Parathyroid adenoma (tissue), 2 donors: ENCODE measurements at regions not wholly inside any gene's neighbourhood (a gene's known extent, or its start where the extent isn't known, plus 50 kb on each side); places are given as distances from the start of the nearest gene placed in this dataset.

Experiments
- H2AFZ ChIP-seq: fragments of 300-600 bp; sonication (generic); one replicate; pipeline ENCODE4 v1.7.0; 2017; ENCODE audit warnings: antibody characterized with exemption, mild to moderate bottlenecking
- H3K27ac ChIP-seq: fragments of 300-600 bp; sonication (generic); one replicate; pipeline ENCODE4 v1.7.0; 2017
- H3K27me3 ChIP-seq: fragments of 300-600 bp; sonication (generic); one replicate; pipeline ENCODE4 v1.7.0; 2017; ENCODE audit warnings: low read length; ENCODE audit not compliant: control insufficient read depth, insufficient read depth
- H3K36me3 ChIP-seq: fragments of 300-600 bp; sonication (generic); one replicate; pipeline ENCODE4 v1.7.0; 2017; ENCODE audit warnings: low read length; ENCODE audit not compliant: control insufficient read depth, insufficient read depth
- H3K4me1 ChIP-seq: fragments of 300-600 bp; sonication (generic); one replicate; pipeline ENCODE4 v1.7.0; 2017; ENCODE audit warnings: control low read depth
- H3K4me2 ChIP-seq: fragments of 300-600 bp; sonication (generic); one replicate; pipeline ENCODE4 v1.7.0; 2017; ENCODE audit warnings: low read length
- H3K4me3 ChIP-seq: fragments of 300-600 bp; sonication (generic); one replicate; pipeline ENCODE4 v1.7.0; 2017; ENCODE audit warnings: low read depth, low read length
- H3K79me2 ChIP-seq: fragments of 300-600 bp; sonication (generic); one replicate; pipeline ENCODE4 v1.7.0; 2017; ENCODE audit warnings: control low read depth
- H3K9ac ChIP-seq: fragments of 300-600 bp; sonication (generic); one replicate; pipeline ENCODE4 v1.7.0; 2017; ENCODE audit warnings: mild to moderate bottlenecking
- H3K9me3 ChIP-seq: fragments of 300-600 bp; sonication (generic); one replicate; pipeline ENCODE4 v1.7.0; 2017; ENCODE audit warnings: low read length; ENCODE audit not compliant: control insufficient read depth
- CTCF ChIP-seq: fragments of 300-600 bp; sonication (generic); IDR thresholded peaks from one replicate; pipeline ENCODE4 v1.7.0; 2017; ENCODE audit warnings: antibody characterized with exemption, mild to moderate bottlenecking
- donor health status: primary hyperparathyroidism.

- TF ChIP-seq CTCF, result no peak
- H3K36me3 ChIP-seq, result no peaks in the 10 kb centered on the region
- H3K27me3 ChIP-seq, result no peaks in the 10 kb centered on the region
- no peak overlapping the region for H3K4me2 ChIP-seq
- no peaks in the 10 kb centered on the region for H3K79me2 ChIP-seq
- no peak overlapping the region for H2AFZ ChIP-seq
- H3K9me3 ChIP-seq, result no peaks in the 10 kb centered on the region
- H3K27ac ChIP-seq, result no peak overlapping the region
- H3K9ac ChIP-seq, result no peak overlapping the region
- no peak overlapping the region for H3K4me3 ChIP-seq
- no peaks in the 10 kb centered on the region for H3K4me1 ChIP-seq
Measured at GRCh38 chr18:77360315-77361190, 110.9 kb downstream of the GALR1 start.

DNA sequence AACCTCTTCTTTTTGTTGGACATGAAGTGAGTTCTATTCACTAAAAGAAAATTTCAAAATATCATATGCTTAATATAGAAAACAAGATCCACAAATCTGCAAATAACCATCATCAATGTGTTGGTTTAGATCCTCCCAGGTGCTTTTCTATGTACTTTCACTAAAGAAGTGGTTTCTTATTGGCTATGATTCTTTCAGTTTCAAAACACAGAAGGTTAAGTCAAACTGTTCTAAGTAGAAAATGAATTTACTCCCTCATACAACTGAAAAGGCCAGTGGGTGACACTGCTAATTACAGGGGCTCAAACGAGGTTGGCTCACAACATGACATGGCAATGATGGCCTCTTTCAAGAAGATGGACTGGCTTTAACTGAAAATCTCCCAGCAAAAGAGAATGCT, 111.7 kb downstream of the GALR1 start:
- TF ChIP-seq CTCF, result no peak
- H3K9me3 ChIP-seq, result no peaks in the 10 kb centered on the region
- no peaks in the 10 kb centered on the region for H3K79me2 ChIP-seq
- no peak overlapping the region for H3K4me3 ChIP-seq
- H2AFZ ChIP-seq, result no peak overlapping the region
- no peak overlapping the region for H3K27ac ChIP-seq
- H3K36me3 ChIP-seq, result no peaks in the 10 kb centered on the region
- H3K4me1 ChIP-seq, result no peaks in the 10 kb centered on the region
- H3K27me3 ChIP-seq, result no peaks in the 10 kb centered on the region
- H3K9ac ChIP-seq, result no peak overlapping the region
- H3K4me2 ChIP-seq, result no peak overlapping the region

- no peaks in the 10 kb centered on the region for H3K9me3 ChIP-seq
- H3K9ac ChIP-seq, result no peak overlapping the region
- no peaks in the 10 kb centered on the region for H3K4me1 ChIP-seq
- H2AFZ ChIP-seq, result no peak overlapping the region
- H3K79me2 ChIP-seq, result no peaks in the 10 kb centered on the region
- no peak for TF ChIP-seq CTCF
- no peaks in the 10 kb centered on the region for H3K27me3 ChIP-seq
- no peak overlapping the region for H3K4me3 ChIP-seq
- H3K27ac ChIP-seq, result no peak overlapping the region
- no peak overlapping the region for H3K4me2 ChIP-seq
- H3K36me3 ChIP-seq, result no peaks in the 10 kb centered on the region
Measured at GRCh38 chr18:77365667-77366066, 116.0 kb downstream of the GALR1 start.

- H3K4me1 ChIP-seq, result no peaks in the 10 kb centered on the region
- no peak overlapping the region for H3K27ac ChIP-seq
- no peak overlapping the region for H3K4me2 ChIP-seq
- H3K9me3 ChIP-seq, result no peaks in the 10 kb centered on the region
- TF ChIP-seq CTCF, result no peak
- no peak overlapping the region for H3K4me3 ChIP-seq
- H2AFZ ChIP-seq, result no peak overlapping the region
- no peaks in the 10 kb centered on the region for H3K36me3 ChIP-seq
- no peaks in the 10 kb centered on the region for H3K27me3 ChIP-seq
- H3K9ac ChIP-seq, result no peak overlapping the region
- H3K79me2 ChIP-seq, result no peaks in the 10 kb centered on the region
Measured at GRCh38 chr18:77366067-77366719, 116.5 kb downstream of the GALR1 start.
